Adrenal gland (tissue), 9 donors: ENCODE measurements at regions not wholly inside any gene's neighbourhood (a gene's known extent, or its start where the extent isn't known, plus 50 kb on each side); places are given as distances from the start of the nearest gene placed in this dataset.

ENCODE experiments used
- DNase-seq, 7 donors: peaks; one replicate each; pipeline ENCODE4 v3.0.0-alpha.2; 2019 to 2020
- H3K27ac ChIP-seq, 5 donors: fragments of 200-600 bp; sonication (generic) in 4 of 5; 1 replicate in 3 of 5; 2 replicates in 2 of 5; pipeline versions ENCODE4 v1.5.1 to v1.8.0; 2016 to 2020; ENCODE audit warnings: mild to moderate bottlenecking in 1 of 5
- H3K27me3 ChIP-seq: fragments of 200-600 bp; 2 replicates; pipeline ENCODE4 v1.8.0; 2021
- H3K36me3 ChIP-seq, 2 donors: fragments of 200-600 bp; replicated peaks in 1 of 2; 1 replicate in 1 of 2; 2 replicates in 1 of 2; pipeline versions ENCODE4 v1.5.1 to v1.8.0; 2018 to 2022
- H3K4me1 ChIP-seq, 2 donors: fragments of 200-600 bp; replicated peaks in 1 of 2; 1 replicate in 1 of 2; 2 replicates in 1 of 2; pipeline versions ENCODE4 v1.5.1 to v1.8.0; 2018 to 2021
- H3K4me3 ChIP-seq, 4 donors: fragments of 200-600 bp; sonication (generic) in 3 of 4; one replicate each; pipeline ENCODE4 v1.5.1; 2016 to 2018
- H3K9me3 ChIP-seq, 3 donors: fragments of 200-600 bp; sonication (generic) in 1 of 3; replicated peaks in 1 of 3; 1 replicate in 2 of 3; 2 replicates in 1 of 3; pipeline versions ENCODE4 v1.5.1 to v1.8.0; 2016 to 2021
- POLR2A ChIP-seq, 2 donors: fragments of 450-650 bp; IDR thresholded peaks; one replicate each; pipeline ENCODE4 v1.6.1; 2017; ENCODE audit warnings: antibody characterized with exemption in 2 of 2, mild to moderate bottlenecking in 2 of 2, moderate library complexity in 1 of 2
- WGBS, 4 donors: extraction: QIAGEN DNeasy Blood & Tissue Kit in 2 of 4; methylation state at CpG; one replicate each; pipeline versions ENCODE4 v1.1.5 to v1.1.7; 2013 to 2017; 5-methylcytosine and 5-hydroxymethylcytosine counted together
- intact Hi-C, 2 donors: fragments of 100-400 bp; cut with DNase I; formaldehyde crosslinking; loops; one replicate each; pipeline versions ENCODE4 v1.14.1 to v1.15.0; 2022 to 2023
- TF ChIP-seq, protein P1 (sequence below), 6 experiments: fragments of 450-650 bp in 4 of 6; fragments of 200-600 bp in 2 of 6; sonication (generic) in 1 of 6; IDR thresholded peaks; 1 replicate in 5 of 6; 2 replicates in 1 of 6; pipeline versions ENCODE4 v1.5.1 to v1.8.0; 2016 to 2021; ENCODE audit warnings: antibody characterized with exemption in 6 of 6, mild to moderate bottlenecking in 2 of 6, moderate library complexity in 1 of 6
- donor health status: healthy with polysubstance abuse.
- donor health status: Bipolar disorder and iron deficiency.
- donor health status: DM: yes; HTN: yes; CAD: no.
- donor health status: DM: no; HTN: no; CAD: no.
- donor health status: DM: no; HTN: no; CAD: no.

DNA sequence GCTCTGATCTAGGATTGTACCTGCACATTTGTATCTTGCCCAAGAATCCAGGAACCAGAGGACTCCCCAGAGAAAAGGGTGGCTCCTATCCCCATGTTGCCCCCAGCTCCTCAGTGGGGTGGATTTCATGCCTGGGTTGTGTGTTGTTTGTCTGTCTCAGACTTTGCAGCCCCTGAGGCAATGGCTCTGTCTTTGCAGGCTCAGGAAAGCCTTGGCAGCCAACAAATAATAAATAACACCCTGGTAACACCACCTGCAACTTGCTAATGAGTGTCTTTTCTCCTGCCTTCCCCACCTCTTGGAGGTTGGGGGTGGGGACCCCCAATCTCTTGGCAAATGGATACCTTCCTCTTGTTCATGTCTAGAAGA lies 65.2 kb upstream of the CISTR start:
- Histone ChIP-seq H3K4me3 (no peak overlapping the region), H3K9me3 (no peaks in the 10 kb centered on the region), H3K27ac (no peak overlapping the region), H3K4me1 (no peaks in the 10 kb centered on the region), H3K36me3 (no peaks in the 10 kb centered on the region), H3K27me3 (peaks cover 42% of the 10 kb centered on the region)
- DNase-seq = no peak
- TF ChIP-seq, protein P1, sequence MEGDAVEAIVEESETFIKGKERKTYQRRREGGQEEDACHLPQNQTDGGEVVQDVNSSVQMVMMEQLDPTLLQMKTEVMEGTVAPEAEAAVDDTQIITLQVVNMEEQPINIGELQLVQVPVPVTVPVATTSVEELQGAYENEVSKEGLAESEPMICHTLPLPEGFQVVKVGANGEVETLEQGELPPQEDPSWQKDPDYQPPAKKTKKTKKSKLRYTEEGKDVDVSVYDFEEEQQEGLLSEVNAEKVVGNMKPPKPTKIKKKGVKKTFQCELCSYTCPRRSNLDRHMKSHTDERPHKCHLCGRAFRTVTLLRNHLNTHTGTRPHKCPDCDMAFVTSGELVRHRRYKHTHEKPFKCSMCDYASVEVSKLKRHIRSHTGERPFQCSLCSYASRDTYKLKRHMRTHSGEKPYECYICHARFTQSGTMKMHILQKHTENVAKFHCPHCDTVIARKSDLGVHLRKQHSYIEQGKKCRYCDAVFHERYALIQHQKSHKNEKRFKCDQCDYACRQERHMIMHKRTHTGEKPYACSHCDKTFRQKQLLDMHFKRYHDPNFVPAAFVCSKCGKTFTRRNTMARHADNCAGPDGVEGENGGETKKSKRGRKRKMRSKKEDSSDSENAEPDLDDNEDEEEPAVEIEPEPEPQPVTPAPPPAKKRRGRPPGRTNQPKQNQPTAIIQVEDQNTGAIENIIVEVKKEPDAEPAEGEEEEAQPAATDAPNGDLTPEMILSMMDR (IDR thresholded peaks at IDR 0.05) = no peak
- TF ChIP-seq POLR2A (IDR thresholded peaks at IDR 0.05) = no peak
- intact Hi-C loops = no loop called here

DNA sequence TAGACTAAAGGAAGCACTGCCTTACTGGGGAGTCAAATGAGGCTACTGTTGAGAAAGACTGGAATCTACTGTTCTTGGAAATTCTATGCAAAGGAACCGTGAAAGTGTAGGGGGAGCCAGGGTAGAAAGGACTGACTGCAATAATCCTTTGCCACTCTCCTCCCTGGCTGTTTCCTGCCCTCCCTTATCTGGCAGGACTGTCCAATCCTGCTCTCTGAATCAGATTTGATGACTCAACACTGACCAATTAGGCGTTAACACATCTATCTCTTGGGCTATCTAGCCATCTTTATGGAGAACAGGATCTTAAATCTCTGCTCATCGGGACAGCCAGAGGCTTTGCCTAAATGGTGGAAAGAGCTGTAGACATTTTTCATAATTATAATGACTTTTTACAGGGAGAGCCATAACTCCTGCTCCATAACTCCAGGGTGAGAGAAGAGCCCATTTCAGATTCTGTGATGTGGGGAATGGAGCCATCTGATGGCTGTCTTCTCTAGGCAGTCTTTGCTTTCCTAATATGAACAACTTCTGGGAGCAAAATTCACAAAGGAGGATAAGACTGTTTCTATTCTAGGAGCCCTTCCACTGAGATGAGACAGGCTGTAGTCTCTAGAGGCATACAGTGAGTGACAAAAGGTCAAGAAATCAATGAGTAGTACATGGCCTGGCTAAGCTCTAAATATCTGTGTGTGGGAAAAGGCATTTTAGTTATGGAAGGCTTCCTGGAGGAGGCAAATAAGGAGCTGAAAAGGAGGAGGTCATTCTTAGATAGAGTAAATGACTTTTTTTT lies 68.9 kb upstream of the CISTR start:
- no peaks in the 10 kb centered on the region for H3K4me1 ChIP-seq
- WGBS, 4 donors = 65 to 75% (median 70%) methylated on average over 3 of the region's 3 CpGs
- TF ChIP-seq, protein P1 (IDR thresholded peaks at IDR 0.05) = no peak
- TF ChIP-seq POLR2A (IDR thresholded peaks at IDR 0.05) = no peak
- H3K27ac ChIP-seq = no peak overlapping the region
- DNase-seq = no peak
- H3K4me3 ChIP-seq = no peak overlapping the region
- H3K27me3 ChIP-seq = peaks cover 29% of the 10 kb centered on the region
- H3K9me3 ChIP-seq = no peaks in the 10 kb centered on the region
- intact Hi-C loops = no loop called here
- H3K36me3 ChIP-seq = no peaks in the 10 kb centered on the region

DNA sequence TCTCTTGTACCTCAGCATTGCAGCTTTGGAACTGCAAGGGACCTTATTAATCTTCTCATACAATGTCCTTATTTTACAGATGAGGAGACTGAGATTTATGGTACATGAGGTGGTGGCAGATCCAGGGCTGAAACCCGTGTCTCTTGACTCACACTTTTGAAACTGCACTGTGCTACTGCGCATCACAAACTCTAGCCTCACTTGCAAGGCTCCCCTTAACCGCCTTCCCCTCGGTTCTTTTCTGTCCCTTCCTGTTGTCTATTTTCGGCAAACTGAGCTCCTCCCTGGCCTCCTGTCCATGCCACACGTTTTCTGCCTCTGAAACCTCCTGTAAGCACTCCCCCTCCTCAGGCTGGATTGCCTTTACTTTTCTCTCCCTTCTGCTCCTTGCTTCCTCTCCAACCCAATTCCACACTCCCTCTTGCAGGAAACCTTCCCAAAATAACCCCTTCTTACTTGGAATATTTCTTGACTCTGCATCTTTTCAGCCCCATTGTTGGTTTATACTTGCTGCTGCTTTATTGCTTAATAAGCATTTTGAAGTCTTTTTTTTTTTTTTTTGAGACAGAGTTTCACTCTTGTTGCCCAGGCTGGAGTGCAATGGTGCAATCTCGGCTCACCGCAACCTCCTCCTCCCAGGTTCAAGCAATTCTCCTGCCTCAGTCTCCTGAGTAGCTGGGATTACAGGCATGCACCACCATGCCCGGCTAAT lies 72.4 kb upstream of the CISTR start:
- Histone ChIP-seq H3K4me1 (no peaks in the 10 kb centered on the region), H3K36me3 (no peaks in the 10 kb centered on the region), H3K27me3 (peaks cover 6% of the 10 kb centered on the region), H3K9me3 (no peaks in the 10 kb centered on the region), H3K4me3 (no peak overlapping the region), H3K27ac (no peak overlapping the region)
- DNase-seq = no peak
- intact Hi-C loops = no loop called here
- TF ChIP-seq, protein P1 (IDR thresholded peaks at IDR 0.05) = no peak
- no peak for TF ChIP-seq POLR2A (IDR thresholded peaks at IDR 0.05)
- WGBS, 4 donors = 48 to 67% (median 56%) methylated on average over 9 of the region's 9 CpGs

DNA sequence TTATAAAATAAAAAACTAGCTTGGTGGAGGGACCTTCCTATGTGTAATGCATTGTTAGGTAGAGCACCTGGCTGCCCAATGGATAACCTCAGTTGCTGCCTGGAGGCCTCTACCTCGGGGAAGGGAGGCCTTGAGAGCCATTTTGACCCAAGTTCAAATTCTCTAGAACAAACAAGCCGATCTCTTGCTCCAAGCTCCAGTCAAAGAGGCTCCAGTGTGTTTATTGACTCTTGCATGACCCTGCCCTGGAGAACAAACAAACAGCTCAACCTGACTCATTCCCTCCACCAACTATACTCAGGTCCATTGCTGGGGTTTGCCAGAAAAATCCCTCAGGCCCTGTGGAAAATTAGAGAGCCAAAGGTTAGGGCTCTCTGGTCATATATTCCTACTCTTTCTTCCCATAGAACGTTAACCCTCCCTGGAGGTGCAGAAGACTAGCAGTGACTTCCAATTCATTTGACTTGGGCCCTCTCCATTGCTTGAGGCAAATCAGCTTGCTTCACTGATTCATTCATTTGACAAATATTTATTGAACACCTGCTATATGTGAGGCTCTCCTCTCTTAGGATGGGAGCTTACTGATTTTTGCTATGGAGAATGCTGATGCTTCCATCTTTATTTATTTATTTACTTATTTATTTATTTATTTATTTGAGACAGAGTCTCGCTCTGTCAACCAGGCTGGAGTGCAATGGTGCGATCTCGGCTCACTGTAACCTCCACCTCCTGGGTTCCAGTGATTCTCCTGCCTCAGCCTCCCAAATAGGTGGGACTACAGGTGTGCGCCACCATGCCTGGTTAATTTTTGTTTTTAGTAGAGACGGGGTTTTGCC lies 73.7 kb upstream of the CISTR start:
- H3K27ac ChIP-seq = no peak overlapping the region

More for the DNA sequence above, 73.7 kb upstream of the CISTR start:
- intact Hi-C loops = no loop called here
- Histone ChIP-seq H3K4me1 (no peaks in the 10 kb centered on the region), H3K27me3 (peaks cover 6% of the 10 kb centered on the region), H3K4me3 (no peak overlapping the region), H3K9me3 (no peaks in the 10 kb centered on the region), H3K36me3 (no peaks in the 10 kb centered on the region)
- no peak for DNase-seq
- 82 to 87% (median 84%) methylated on average over 8 of the region's 8 CpGs for WGBS, 4 donors
- TF ChIP-seq, protein P1 (IDR thresholded peaks at IDR 0.05) = no peak
- no peak for TF ChIP-seq POLR2A (IDR thresholded peaks at IDR 0.05)
